A673 (cell line): ENCODE measurements at regions not wholly inside any gene's neighbourhood (a gene's known extent, or its start where the extent isn't known, plus 50 kb on each side); places are given as distances from the start of the nearest gene placed in this dataset.
"Not testable (repeated sequence)": the region's sequence is repeated elsewhere in the genome, so short reads cannot be mapped to it uniquely, and the experiment has no call there.

Experiments
- BruUV-seq: library from RNA; stranded (reverse); fragments of 400-500 nt; replicated peaks from 2 replicates; lab custom pipeline; 2021; lab: Mats Ljungman, UMichigan
- CTCF ChIA-PET: fragments of 300-600 bp; sonication (Branson Sonifier 250); formaldehyde crosslinking; loops from one replicate; lab custom pipeline; 2022; ENCODE audit warnings: antibody characterized with exemption; lab: Charles Lee
- POLR2A ChIA-PET: fragments of 300-600 bp; sonication (Branson Sonifier 250); formaldehyde crosslinking; loops from one replicate; lab custom pipeline; 2022; ENCODE audit warnings: antibody characterized with exemption; ENCODE audit not compliant: low non-redundant PET; lab: Charles Lee
- DNase-seq: peaks from one replicate; pipeline ENCODE4 v3.0.0-alpha.2; 2015; ENCODE audit warnings: low spot score
- H3K27ac ChIP-seq: fragments of 200-600 bp; sonication (generic); 2 replicates; pipeline ENCODE4 v1.5.1; 2016; ENCODE audit warnings: mixed run types, low read depth, mild to moderate bottlenecking, mixed read lengths, antibody characterized with exemption, low read length; ENCODE audit not compliant: poor library complexity, severe bottlenecking
- H3K27me3 ChIP-seq: fragments of 200-600 bp; sonication (generic); replicated peaks from 2 replicates; pipeline ENCODE4 v1.6.1; 2017; ENCODE audit warnings: mixed run types, low read depth, mild to moderate bottlenecking, mixed read lengths, antibody characterized with exemption, low read length; ENCODE audit not compliant: insufficient read depth, poor library complexity
- H3K36me3 ChIP-seq: fragments of 200-600 bp; sonication (generic); 2 replicates; pipeline ENCODE4 v1.6.1; 2016; ENCODE audit warnings: mixed run types, mild to moderate bottlenecking, mixed read lengths, antibody characterized with exemption, low read length; ENCODE audit not compliant: insufficient read depth, poor library complexity, severe bottlenecking
- H3K4me1 ChIP-seq: fragments of 200-600 bp; sonication (generic); 2 replicates; pipeline ENCODE4 v1.6.1; 2017; ENCODE audit warnings: mixed run types, mild to moderate bottlenecking, mixed read lengths, antibody characterized with exemption, low read length; ENCODE audit not compliant: insufficient read depth, poor library complexity, severe bottlenecking
- H3K4me3 ChIP-seq: fragments of 200-600 bp; sonication (generic); 2 replicates; pipeline ENCODE4 v1.5.1; 2016; ENCODE audit warnings: low read depth, mixed run types, mild to moderate bottlenecking, mixed read lengths, low read length; ENCODE audit not compliant: poor library complexity, severe bottlenecking
- H3K9me3 ChIP-seq: fragments of 200-600 bp; sonication (generic); 2 replicates; pipeline ENCODE4 v1.6.1; 2016; ENCODE audit warnings: mixed run types, low read depth, mild to moderate bottlenecking, mixed read lengths, antibody characterized with exemption, low read length; ENCODE audit not compliant: poor library complexity, severe bottlenecking
- EZH2 ChIP-seq: fragments of 200-600 bp; sonication (generic); IDR thresholded peaks from 2 replicates; pipeline ENCODE4 v1.6.1; 2017; ENCODE audit warnings: borderline replicate concordance, low read depth, mild to moderate bottlenecking, mixed read lengths, antibody characterized with exemption, low read length; ENCODE audit not compliant: poor library complexity, severe bottlenecking
- intact Hi-C: fragments of 100-400 bp; cut with micrococcal nuclease; formaldehyde crosslinking; loops from one replicate; pipeline ENCODE4 v1.10.0; 2022; ENCODE audit not compliant: unreplicated experiment
- TF ChIP-seq, protein P1 (sequence below): fragments of 300-800, 200-600 bp; sonication (generic); conservative IDR thresholded peaks from 2 replicates; pipeline ENCODE4 v1.5.1; 2017; ENCODE audit warnings: low read depth, mild to moderate bottlenecking, antibody characterized with exemption, low read length, moderate library complexity, mixed read lengths

DNA sequence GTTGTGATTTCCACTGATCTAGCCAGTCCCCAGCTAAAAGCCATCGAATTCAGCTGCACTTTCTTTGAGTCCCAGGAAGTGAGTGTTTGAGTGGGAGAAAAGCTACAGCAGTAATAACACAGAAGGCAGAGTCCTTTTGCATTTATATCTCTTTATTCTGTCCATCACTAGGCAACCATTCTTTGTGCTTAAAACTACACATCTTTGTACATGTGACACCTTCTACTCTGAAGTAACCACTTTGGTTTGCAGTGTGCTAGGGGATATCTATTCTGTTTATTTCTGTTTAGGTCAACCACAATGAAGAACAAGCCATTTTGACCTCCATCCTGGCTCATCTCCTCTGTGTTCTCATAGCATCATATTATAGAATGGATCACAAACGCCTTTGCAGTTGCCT lies 226.0 kb upstream of the SERP2 start:
- Histone ChIP-seq H3K27me3 (no peaks in the 10 kb centered on the region), H3K27ac (no peak overlapping the region), H3K4me3 (no peak overlapping the region), H3K36me3 (no peaks in the 10 kb centered on the region), H3K9me3 (no peaks in the 10 kb centered on the region), H3K4me1 (no peaks in the 10 kb centered on the region)
- CTCF ChIA-PET: no interaction called here
- intact Hi-C loops: no loop called here
- DNase-seq: no peak
- POLR2A ChIA-PET: no interaction called here
- no TSS peak for BruUV-seq
- no peak for TF ChIP-seq EZH2
- TF ChIP-seq, protein P1, sequence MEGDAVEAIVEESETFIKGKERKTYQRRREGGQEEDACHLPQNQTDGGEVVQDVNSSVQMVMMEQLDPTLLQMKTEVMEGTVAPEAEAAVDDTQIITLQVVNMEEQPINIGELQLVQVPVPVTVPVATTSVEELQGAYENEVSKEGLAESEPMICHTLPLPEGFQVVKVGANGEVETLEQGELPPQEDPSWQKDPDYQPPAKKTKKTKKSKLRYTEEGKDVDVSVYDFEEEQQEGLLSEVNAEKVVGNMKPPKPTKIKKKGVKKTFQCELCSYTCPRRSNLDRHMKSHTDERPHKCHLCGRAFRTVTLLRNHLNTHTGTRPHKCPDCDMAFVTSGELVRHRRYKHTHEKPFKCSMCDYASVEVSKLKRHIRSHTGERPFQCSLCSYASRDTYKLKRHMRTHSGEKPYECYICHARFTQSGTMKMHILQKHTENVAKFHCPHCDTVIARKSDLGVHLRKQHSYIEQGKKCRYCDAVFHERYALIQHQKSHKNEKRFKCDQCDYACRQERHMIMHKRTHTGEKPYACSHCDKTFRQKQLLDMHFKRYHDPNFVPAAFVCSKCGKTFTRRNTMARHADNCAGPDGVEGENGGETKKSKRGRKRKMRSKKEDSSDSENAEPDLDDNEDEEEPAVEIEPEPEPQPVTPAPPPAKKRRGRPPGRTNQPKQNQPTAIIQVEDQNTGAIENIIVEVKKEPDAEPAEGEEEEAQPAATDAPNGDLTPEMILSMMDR: no peak

DNA sequence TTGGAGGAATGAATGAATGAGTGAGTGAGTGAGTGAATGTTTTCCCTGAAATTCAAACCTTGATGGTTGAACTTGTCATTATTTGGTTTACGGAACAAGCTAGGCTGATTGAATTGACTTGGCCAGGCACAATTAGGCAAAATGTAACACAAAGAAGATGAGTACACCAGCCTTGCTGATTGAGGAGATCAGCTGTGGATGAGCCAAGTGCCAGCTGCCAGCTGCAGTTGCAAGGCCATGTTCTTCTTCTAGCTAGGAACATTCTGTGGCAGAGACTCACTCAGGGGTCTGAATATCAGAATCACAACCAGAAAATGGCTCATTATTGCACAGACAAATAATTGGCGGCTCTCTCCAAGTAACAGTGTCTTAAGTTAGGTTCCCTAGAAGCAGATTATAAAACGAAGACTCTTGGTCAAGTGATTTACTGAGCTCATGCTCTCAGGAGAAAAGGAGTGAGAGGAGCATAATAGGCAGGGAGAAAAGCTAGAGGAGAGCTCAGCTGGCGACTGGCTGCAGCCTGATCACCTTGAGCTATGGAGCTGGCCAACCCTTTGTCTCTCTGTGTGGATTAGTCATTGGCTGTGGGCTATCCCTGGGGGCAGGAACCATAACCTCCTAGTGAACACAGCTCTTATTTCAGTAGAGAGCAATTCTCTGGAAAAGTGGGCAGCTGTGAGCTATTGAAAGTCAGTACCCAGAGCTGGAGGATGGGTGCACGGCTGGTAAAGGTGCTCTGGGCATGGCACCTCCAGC lies 225.3 kb upstream of the SERP2 start:
- Histone ChIP-seq H3K27ac (no peak overlapping the region), H3K36me3 (no peaks in the 10 kb centered on the region), H3K9me3 (no peaks in the 10 kb centered on the region), H3K27me3 (no peaks in the 10 kb centered on the region), H3K4me3 (no peak overlapping the region), H3K4me1 (no peaks in the 10 kb centered on the region)
- DNase-seq: no peak
- intact Hi-C loops: no loop called here
- TF ChIP-seq, protein P1: no peak
- TF ChIP-seq EZH2: no peak
- ChIA-PET CTCF (no interaction called here), POLR2A (no interaction called here)
- BruUV-seq: no TSS peak

DNA sequence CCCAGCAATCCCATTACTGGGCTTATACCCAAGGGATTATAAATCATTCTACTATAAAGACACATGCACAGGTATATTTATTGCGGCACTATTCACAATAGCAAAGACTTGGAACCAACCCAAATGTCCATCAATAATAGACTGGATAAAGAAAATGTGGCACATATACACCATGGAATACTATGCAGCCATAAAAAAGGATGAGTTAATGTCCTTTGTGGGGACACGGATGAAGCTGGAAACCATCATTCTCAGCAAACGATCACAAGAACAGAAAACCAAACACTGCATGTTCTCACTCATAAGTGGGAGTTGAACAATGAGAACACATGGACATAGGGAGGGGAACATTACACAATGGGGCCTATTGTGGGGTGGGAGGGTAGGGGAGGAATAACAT lies 224.4 kb upstream of the SERP2 start:
- H3K27ac ChIP-seq, H3K27me3 ChIP-seq, CTCF ChIA-PET, intact Hi-C loops, BruUV-seq, H3K9me3 ChIP-seq, H3K36me3 ChIP-seq, POLR2A ChIA-PET, H3K4me1 ChIP-seq, H3K4me3 ChIP-seq, DNase-seq: not testable (repeated sequence)

DNA sequence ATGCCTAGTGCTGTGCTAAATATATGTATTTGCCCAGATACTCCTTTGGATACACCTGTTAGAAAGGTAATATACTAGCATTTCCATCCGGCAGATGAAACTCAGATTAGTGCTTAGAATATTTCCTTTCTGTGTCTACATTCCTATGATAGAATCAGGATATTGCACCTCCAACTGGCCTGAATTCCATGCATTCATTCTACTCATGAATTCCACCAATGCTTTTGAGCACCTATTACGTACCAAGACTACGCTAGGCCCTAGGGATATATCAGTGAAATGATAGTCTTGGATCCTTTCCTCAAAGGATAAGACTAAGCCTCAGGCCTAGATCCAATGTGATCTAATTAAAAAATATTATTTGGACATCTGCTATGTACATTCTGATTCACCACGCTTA lies 223.8 kb upstream of the SERP2 start:
- H3K27ac ChIP-seq: no peak overlapping the region
- intact Hi-C loops: no loop called here
- POLR2A ChIA-PET: no interaction called here
- no peak overlapping the region for H3K4me3 ChIP-seq
- no peaks in the 10 kb centered on the region for H3K27me3 ChIP-seq
- H3K4me1 ChIP-seq: no peaks in the 10 kb centered on the region
- no peak for TF ChIP-seq EZH2
- TF ChIP-seq, protein P1: no peak
- DNase-seq: no peak
- no peaks in the 10 kb centered on the region for H3K9me3 ChIP-seq
- CTCF ChIA-PET: no interaction called here
- H3K36me3 ChIP-seq: no peaks in the 10 kb centered on the region
- no TSS peak for BruUV-seq
